Neural progenitor cell (in vitro differentiated cells): ENCODE measurements at regions not wholly inside any gene's neighbourhood (a gene's known extent, or its start where the extent isn't known, plus 50 kb on each side); places are given as distances from the start of the nearest gene placed in this dataset.

Experiments
- EZH2 ChIP-seq: fragments of 200-600 bp; sonication (generic); IDR thresholded peaks from 2 replicates; pipeline ENCODE4 v1.6.1; 2017; ENCODE audit warnings: antibody characterized with exemption, mild to moderate bottlenecking, moderate library complexity
- EZH2phosphoT487 ChIP-seq: fragments of 200-600 bp; sonication (generic); IDR thresholded peaks from 2 replicates; pipeline ENCODE4 v1.6.1; 2017; ENCODE audit warnings: antibody characterized with exemption
- TF ChIP-seq, protein P1 (sequence below): fragments of 200-600 bp; sonication (generic); IDR thresholded peaks from 2 replicates; pipeline ENCODE4 v1.5.1; 2017; ENCODE audit warnings: antibody characterized with exemption, mild to moderate bottlenecking

DNA sequence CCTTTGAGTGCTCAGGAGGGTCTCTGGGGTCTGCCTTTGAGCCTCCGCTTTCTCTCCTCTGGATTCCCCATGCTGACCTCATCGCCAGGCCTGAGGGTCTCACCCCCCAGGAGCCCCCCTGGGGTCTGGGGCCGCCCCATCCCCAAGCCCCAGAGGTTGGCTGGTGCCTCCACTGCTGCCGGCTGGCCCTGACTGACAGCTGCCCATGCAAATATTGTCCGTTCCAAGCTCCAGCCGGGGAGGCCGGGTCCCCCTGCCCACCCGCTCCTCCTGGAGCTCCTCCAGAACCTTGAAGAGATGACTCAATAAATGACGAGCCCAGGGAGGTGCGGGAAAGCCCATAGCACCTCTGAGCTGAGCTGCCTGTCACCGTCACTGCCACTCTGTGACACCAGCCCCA, 173.8 kb downstream of the RBFOX3 start:
- TF ChIP-seq, protein P1, sequence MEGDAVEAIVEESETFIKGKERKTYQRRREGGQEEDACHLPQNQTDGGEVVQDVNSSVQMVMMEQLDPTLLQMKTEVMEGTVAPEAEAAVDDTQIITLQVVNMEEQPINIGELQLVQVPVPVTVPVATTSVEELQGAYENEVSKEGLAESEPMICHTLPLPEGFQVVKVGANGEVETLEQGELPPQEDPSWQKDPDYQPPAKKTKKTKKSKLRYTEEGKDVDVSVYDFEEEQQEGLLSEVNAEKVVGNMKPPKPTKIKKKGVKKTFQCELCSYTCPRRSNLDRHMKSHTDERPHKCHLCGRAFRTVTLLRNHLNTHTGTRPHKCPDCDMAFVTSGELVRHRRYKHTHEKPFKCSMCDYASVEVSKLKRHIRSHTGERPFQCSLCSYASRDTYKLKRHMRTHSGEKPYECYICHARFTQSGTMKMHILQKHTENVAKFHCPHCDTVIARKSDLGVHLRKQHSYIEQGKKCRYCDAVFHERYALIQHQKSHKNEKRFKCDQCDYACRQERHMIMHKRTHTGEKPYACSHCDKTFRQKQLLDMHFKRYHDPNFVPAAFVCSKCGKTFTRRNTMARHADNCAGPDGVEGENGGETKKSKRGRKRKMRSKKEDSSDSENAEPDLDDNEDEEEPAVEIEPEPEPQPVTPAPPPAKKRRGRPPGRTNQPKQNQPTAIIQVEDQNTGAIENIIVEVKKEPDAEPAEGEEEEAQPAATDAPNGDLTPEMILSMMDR, result no peak
- TF ChIP-seq EZH2 (no peak), EZH2phosphoT487 (no peak)
